COLO829 (cell line): ENCODE measurements at regions not wholly inside any gene's neighbourhood (a gene's known extent, or its start where the extent isn't known, plus 50 kb on each side); places are given as distances from the start of the nearest gene placed in this dataset.
"Not testable (repeated sequence)": the region's sequence is repeated elsewhere in the genome, so short reads cannot be mapped to it uniquely, and the experiment has no call there.

Experiments
- DNase-seq: peaks from one replicate; pipeline ENCODE4 v3.0.0; 2012; ENCODE audit warnings: low spot score

DNA sequence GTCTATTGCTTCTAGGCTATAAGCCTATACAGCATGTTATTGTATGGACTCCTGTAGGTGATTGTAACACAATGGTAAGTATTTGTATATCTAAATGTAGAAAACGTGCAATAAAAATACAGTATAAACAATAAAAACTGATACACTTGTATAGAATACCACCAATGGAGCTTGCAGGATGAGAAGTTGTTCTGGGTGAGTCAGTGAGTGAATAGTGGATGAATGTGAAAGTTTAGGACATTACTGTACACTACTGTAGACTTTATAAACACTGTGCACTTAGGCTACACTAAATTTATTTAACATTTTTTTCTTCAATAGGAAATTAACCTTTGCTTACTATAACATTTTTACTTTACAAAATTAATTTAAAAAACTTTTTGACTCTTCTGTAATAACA, 679.2 kb upstream of the ZNF804A start:
- DNase-seq = no peak

GRCh38 chr2:183919926-183920325, 678.4 kb upstream of the ZNF804A start:
- no peak for DNase-seq

GRCh38 chr2:183925281-183925680, 673.0 kb upstream of the ZNF804A start:
- no peak for DNase-seq

DNA sequence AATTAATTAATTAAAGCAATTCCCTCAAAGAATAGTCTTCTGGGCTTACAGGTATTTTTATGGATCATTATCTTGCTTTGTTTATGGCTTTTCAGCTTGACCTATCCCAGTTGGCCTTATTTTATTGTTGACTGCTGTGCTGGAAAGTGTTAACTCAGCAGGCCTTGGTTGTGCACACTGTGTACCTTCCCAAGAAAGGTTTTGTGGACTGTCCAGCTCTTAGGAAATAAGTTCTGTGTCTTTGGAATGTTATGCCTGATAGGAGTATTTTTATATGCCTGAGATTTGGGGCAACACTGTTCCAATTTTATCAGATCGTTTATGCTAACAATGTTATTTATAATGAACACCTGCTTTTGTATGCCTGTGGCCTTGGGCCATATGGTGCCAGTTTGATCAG, 671.9 kb upstream of the ZNF804A start:
- no peak for DNase-seq

DNA sequence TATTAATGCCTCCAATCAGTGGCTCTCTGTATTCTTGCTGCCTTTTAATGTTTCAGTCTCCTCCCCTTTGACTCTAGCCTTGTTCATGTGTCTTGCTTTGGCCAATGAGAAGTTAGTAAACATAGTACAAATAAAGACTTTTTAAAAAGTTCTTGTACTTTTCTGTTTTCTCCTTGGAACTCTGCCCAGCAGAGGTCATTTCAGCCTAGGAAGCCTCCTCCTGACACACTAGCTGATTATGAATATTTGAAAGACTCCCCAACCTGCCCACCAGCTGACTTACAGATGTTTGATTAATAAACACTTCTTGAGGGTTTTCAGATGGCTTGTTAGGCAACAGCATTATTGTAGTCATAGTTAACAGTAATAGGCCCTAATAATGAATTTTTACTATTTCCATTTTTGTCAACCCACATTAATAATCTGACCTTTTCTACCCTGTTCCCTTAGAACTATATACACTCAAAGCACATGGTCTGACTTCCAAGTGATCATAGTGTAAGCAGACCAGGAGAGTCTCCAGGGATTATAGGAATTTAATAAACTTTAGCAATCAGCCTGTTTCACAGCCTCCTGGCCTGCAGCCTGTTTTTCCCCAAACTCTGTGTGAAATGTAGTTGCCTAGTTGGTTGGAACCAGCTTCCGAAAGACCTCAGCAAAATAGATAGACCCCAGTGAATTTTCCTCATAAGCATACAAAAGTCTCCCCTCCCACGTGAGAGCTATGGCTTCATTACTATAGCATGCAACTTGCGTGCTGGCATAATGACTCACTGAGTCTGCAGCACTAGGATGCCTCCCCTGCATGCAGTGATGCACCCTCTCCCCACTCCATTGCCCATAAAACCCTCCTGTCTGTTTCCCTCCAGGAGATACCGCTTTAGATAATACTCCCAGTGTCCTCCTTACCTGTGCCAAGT, 670.7 kb upstream of the ZNF804A start:
- no peak for DNase-seq

- DNase-seq = no peak
These were observed 663.3 kb upstream of the ZNF804A start for GRCh38 chr2:183935005-183935404.

DNA sequence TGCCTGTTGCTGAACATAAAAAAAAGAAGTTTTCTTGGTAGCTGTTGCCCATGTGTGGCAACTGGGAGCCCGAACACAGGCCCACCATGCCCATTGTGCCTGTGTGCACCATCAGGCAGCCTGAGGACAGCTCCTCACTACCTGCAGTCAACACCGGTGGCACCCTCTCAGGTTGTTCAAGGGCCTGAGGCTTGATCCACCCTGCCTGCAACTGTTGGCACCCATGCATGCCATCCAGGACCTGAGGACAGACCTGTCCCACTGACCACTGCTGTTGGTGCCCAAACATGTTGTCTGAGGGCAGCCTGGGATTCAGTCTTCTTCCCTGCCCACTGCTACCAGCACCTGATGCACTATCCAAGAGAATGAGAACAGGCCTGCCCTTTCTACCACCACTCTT, 661.1 kb upstream of the ZNF804A start:
- no peak for DNase-seq

DNA sequence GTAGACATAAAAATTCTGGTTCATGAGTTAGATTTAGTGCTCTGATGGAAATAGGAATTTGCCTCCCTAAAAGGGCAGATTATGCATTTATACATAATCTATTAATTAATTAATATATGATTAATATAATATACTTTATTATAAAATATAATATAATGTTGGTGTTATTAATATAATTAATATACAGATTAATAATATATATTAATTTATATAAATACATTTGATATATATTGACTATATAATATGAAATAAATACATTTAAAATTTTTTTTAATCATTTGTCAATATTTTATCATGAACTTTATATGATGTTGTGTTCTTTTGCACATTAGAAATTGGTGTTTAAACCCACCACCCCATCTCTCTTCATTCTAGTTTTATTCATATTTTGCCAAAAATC, 652.1 kb upstream of the ZNF804A start:
- DNase-seq = no peak

DNA sequence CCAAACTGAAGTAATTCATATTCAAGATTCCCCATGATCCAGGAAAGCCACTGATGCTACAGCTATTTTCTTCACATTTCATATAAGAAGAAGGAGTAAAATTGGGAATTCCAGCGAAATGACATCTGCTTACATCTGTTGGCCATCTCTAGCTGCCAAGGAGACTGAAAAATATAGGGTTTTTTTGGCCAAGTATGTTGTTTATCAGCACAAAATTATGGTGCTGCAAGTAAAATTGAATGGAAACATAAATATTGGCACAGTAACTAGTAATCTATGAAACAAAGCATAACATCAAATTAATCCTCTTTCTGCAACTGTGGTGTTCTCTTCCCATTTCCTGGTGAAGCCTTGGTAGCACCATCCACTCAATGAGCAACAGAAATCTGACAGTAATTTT, 649.5 kb upstream of the ZNF804A start:
- DNase-seq = no peak

- DNase-seq = no peak
These were observed 647.7 kb upstream of the ZNF804A start for GRCh38 chr2:183950673-183951072.

- no peak for DNase-seq
These were observed 646.7 kb upstream of the ZNF804A start for GRCh38 chr2:183951630-183952029.

DNA sequence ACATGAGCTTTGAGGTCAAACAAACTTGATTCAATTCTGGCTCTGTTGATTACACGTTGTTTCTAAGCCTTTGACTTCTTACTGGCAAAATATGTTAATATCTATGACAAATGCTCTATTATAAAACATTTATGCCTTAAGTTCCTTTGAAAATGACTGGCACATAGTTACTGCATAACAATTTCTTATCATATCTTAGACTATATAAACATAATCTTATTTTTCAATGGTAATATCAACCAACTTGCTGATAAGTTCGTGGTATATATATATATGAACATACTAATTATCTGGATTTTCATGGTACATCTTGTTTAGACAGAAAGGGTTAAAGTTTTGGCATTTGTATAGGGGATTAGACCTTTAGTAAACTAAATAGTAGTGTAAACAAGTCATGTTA, 645.6 kb upstream of the ZNF804A start:
- DNase-seq = no peak

DNA sequence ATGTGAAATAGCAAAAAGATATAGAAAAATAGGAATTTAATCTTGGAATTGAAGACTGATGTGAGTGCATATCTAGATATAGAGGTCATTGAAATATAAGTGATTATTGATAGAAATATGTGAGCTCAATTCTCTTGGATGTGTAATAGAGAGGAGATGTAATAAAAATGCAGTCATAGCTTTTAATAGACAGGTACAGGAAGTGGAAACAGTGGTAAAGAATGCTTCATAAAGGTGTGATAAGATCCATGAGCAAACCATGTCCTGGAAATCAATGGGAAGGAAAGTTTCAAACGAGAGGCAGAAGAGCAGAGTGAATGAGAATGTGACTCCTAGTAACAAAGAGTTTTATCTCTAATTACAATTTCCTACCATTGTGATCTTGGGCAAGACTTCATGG, 634.7 kb upstream of the ZNF804A start:
- no peak for DNase-seq

DNA sequence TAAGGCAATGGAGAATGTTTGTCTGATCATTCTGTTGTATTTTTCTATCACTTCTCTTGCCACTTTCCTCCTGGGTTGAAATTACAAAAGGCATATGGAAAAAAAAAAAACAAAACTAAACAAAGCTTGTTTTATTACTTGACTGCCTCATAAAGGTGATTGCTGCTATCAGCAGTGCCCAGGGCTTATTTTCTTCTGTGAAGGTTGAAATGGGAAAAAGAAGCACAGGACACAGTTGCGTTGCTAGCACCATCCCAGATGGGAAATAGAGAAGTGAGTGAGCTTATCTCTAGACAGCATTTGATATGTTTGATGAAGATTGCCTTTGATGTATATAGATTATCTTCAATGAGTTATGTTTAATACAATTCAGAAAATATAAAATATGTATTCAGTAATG, 633.8 kb upstream of the ZNF804A start:
- DNase-seq = no peak

DNA sequence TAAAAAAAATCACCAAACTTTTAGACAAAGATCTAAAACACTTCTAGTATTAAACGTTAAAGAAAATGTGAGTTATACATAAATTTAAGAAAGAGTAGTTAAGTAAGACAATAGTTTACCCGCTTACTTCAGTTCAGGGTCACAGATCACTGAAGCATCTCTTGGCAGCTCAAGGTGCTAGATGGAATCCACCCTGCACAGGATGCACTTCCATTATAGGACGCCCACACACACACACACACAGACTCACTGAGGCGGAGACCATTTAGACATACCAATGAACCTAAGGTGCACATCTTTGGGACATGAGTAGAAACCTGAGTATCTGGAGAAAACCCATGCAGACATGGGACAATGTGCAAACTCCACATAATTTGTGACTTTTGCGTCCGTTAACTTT, 630.6 kb upstream of the ZNF804A start:
- no peak for DNase-seq

GRCh38 chr2:183975676-183976075, 622.7 kb upstream of the ZNF804A start:
- DNase-seq = not testable (repeated sequence)

- DNase-seq = no peak
These were observed 613.5 kb upstream of the ZNF804A start for GRCh38 chr2:183984871-183985270.

GRCh38 chr2:183991968-183992367, 606.4 kb upstream of the ZNF804A start:
- DNase-seq = no peak

DNA sequence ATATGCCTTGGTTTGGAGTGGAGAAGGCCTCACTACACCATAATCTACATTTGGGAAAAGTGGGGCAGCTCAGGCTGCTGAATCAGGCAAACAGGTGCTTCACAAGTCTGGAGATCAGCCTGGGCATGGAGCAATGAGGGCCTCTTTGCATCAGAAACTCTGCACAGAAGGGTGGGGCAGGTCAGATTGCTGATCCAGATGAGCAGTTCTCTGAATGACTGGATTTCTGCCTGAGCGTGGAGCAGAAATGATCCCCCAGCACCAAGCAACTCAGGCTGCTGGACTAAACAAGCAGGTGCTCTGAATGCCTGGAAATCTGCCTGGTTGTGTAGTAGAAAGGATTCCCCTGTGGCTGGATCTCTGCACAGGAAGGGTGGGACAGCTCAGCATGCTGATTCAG, 605.3 kb upstream of the ZNF804A start:
- DNase-seq = no peak

GRCh38 chr2:183995632-183996031, 602.7 kb upstream of the ZNF804A start:
- DNase-seq = peak; percentile 17

GRCh38 chr2:183996825-183997793, 601.2 kb upstream of the ZNF804A start:
- DNase-seq = peak; percentile 5

DNA sequence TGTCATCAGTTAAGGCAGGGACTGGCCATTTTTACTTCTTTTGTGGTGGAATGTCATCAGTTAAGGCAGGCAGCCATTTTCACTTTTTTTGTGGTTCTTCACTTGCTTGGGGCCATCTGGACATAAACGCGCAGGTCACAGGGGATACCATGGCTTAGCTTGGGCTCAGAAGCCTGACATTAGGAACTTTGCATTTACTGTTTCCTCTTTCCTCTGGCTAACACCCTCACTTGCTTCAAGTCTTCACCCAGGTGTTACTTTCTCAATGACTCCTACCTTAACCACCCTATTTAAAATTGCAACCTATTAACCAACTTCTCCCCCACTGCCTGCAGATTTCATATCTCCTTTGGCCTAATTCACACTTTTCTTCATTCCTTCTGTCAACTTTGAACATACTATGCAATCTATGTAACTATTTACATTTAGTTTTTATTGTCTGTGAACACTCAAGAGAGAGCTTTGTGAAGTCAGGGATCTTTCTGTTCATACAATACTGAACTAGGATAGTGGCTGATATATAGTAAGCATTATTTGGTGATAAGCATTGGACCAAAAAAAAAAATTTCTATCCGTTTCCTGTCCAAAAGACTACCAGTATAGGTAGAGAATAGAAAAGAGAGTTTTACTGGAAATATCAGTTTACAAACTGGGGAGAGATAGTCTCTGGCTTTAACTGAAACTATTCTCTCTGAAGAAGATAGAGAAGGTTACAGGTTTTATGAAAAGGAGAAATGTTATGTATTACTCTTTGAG, 600.1 kb upstream of the ZNF804A start:
- no peak for DNase-seq
